BLaER1 treated with 17β-estradiol and CSF1 and Interleukin-3, amounts not matched to agents 10 nM and 100 nM (cell line): ENCODE measurements at regions not wholly inside any gene's neighbourhood (a gene's known extent, or its start where the extent isn't known, plus 50 kb on each side); places are given as distances from the start of the nearest gene placed in this dataset.
A peak's percentile ranks its signal among the peaks of the same experiment; 100 is the strongest.

Experiments
- H3K27ac ChIP-seq, 11 experiments: shearing (Covaris generic); formaldehyde crosslinking; 2 replicates each; pipeline ENCODE4 v1.8.1; 2022
- H3K27me3 ChIP-seq, 11 experiments: shearing (Covaris generic); formaldehyde crosslinking; 2 replicates each; pipeline ENCODE4 v1.8.1; 2022
- H3K36me3 ChIP-seq, 11 experiments: shearing (Covaris generic); formaldehyde crosslinking; 2 replicates each; pipeline ENCODE4 v1.8.1; 2022
- H3K4me1 ChIP-seq, 10 experiments: shearing (Covaris generic); formaldehyde crosslinking; 2 replicates each; pipeline ENCODE4 v1.8.1; 2022
- H3K4me2 ChIP-seq, 11 experiments: shearing (Covaris generic); formaldehyde crosslinking; 2 replicates each; pipeline ENCODE4 v1.8.1; 2022
- H3K4me3 ChIP-seq, 10 experiments: shearing (Covaris generic); formaldehyde crosslinking; 2 replicates each; pipeline ENCODE4 v1.8.1; 2022
- H3K9ac ChIP-seq, 11 experiments: shearing (Covaris generic); formaldehyde crosslinking; 2 replicates each; pipeline ENCODE4 v1.8.1; 2022
- H3K9me3 ChIP-seq, 11 experiments: shearing (Covaris generic); formaldehyde crosslinking; replicated peaks in 1 of 11; 2 replicates each; pipeline ENCODE4 v1.8.1; 2022
- H4K20me1 ChIP-seq, 11 experiments: shearing (Covaris generic); formaldehyde crosslinking; 2 replicates each; pipeline ENCODE4 v1.8.1; 2022
- Cebpa-rat ChIP-seq, 11 experiments: shearing (Covaris generic); IDR thresholded peaks; 2 replicates each; pipeline ENCODE4 v1.8.1; 2022

GRCh38 chrX:143571521-143571920 is 54.2 kb upstream of the SPANXN3 start:
- H3K27ac ChIP-seq: peak overlapping the region in 3 of 11 experiments; percentile 21 to 67 (median 36); a peak in 4 of 22 replicates
- H3K36me3 ChIP-seq: no peaks in the 10 kb centered on the region
- peak overlapping the region in 3 of 11 experiments; percentile 4 to 45 (median 14); a peak in 5 of 22 replicates for H3K4me2 ChIP-seq
- H4K20me1 ChIP-seq: no peaks in the 10 kb centered on the region
- no peak for TF ChIP-seq Cebpa-rat (IDR thresholded peaks at IDR 0.05)
- H3K4me3 ChIP-seq: no peak overlapping the region
- H3K9ac ChIP-seq: 0 out of 22 replicates have a peak overlapping the region, but pooled peaks of 1 of the 11 experiments have one; percentile 11
- peaks cover 43 to 75% (median 65%) of the 10 kb centered on the region in 11 experiments; a peak in 21 of 22 replicates for H3K27me3 ChIP-seq
- H3K4me1 ChIP-seq: peaks cover 0 to 24% (median 0%) of the 10 kb centered on the region in 10 experiments; a peak in 7 of 20 replicates
- H3K9me3 ChIP-seq: peaks cover 0 to 25% (median 12%) of the 10 kb centered on the region in 11 experiments; a peak in 14 of 22 replicates

GRCh38 chrX:143570782-143571181 is 53.5 kb upstream of the SPANXN3 start:
- H3K4me1 ChIP-seq: peaks cover 0 to 24% (median 0%) of the 10 kb centered on the region in 10 experiments; a peak in 7 of 20 replicates
- no peak overlapping the region for H3K9ac ChIP-seq
- peaks cover 42 to 77% (median 66%) of the 10 kb centered on the region in 11 experiments; a peak in 21 of 22 replicates for H3K27me3 ChIP-seq

GRCh38 chrX:143568467-143568866 is 51.2 kb upstream of the SPANXN3 start:
- no peak overlapping the region for H3K27ac ChIP-seq
- H4K20me1 ChIP-seq: no peaks in the 10 kb centered on the region
- H3K9me3 ChIP-seq: peaks cover 4 to 40% (median 12%) of the 10 kb centered on the region in 11 experiments
- H3K9ac ChIP-seq: no peak overlapping the region
- peaks cover 0 to 24% (median 0%) of the 10 kb centered on the region in 10 experiments; a peak in 7 of 20 replicates for H3K4me1 ChIP-seq
- no peaks in the 10 kb centered on the region for H3K36me3 ChIP-seq
- peaks cover 53 to 92% (median 78%) of the 10 kb centered on the region in 11 experiments for H3K27me3 ChIP-seq
- no peak for TF ChIP-seq Cebpa-rat (IDR thresholded peaks at IDR 0.05)
- H3K4me3 ChIP-seq: no peak overlapping the region
- no peak overlapping the region for H3K4me2 ChIP-seq

More at GRCh38 chrX:143570782-143571181, 53.5 kb upstream of the SPANXN3 start:
- H3K4me3 ChIP-seq: no peak overlapping the region
- peak overlapping the region in 1 of 11 experiments; percentile 45; a peak in 2 of 22 replicates for H3K4me2 ChIP-seq
- no peak for TF ChIP-seq Cebpa-rat (IDR thresholded peaks at IDR 0.05)
- no peaks in the 10 kb centered on the region for H3K36me3 ChIP-seq
- H4K20me1 ChIP-seq: no peaks in the 10 kb centered on the region
- peaks cover 0 to 28% (median 5%) of the 10 kb centered on the region in 11 experiments; a peak in 14 of 22 replicates for H3K9me3 ChIP-seq
- peak overlapping the region in 2 of 11 experiments; percentile 21 to 67; a peak in 3 of 22 replicates for H3K27ac ChIP-seq
